Upper lobe of left lung (tissue), 6 donors: ENCODE measurements at regions not wholly inside any gene's neighbourhood (a gene's known extent, or its start where the extent isn't known, plus 50 kb on each side); places are given as distances from the start of the nearest gene placed in this dataset.

ENCODE experiments used
- ATAC-seq, 2 donors: fragments of 200-7000 bp; cut with Tn5 transposase; one replicate each; pipeline ENCODE4 v1.9.1; 2022; ENCODE audit warnings: mild to moderate bottlenecking in 2 of 2, moderate library complexity in 2 of 2; ENCODE audit not compliant: low FRiP score in 2 of 2
- DNase-seq, 2 donors: peaks; one replicate each; pipeline ENCODE4 v3.0.0-alpha.2; 2019 to 2020
- H3K27ac ChIP-seq, 4 donors: fragments of 200-600 bp; sonication (generic); one replicate each; pipeline ENCODE4 v1.5.1; 2016 to 2019
- H3K27me3 ChIP-seq, 4 donors: fragments of 200-600 bp; sonication (generic); one replicate each; pipeline ENCODE4 v1.5.1; 2017 to 2019
- H3K36me3 ChIP-seq, 4 donors: fragments of 200-600 bp; sonication (generic); one replicate each; pipeline ENCODE4 v1.5.1; 2016 to 2019
- H3K4me1 ChIP-seq, 4 donors: fragments of 200-600 bp; sonication (generic); one replicate each; pipeline ENCODE4 v1.5.1; 2018 to 2019
- H3K4me3 ChIP-seq, 4 donors: fragments of 200-600 bp; sonication (generic); one replicate each; pipeline ENCODE4 v1.5.1; 2017 to 2019; ENCODE audit warnings: mild to moderate bottlenecking in 2 of 4, moderate library complexity in 1 of 4
- H3K9me3 ChIP-seq, 4 donors: fragments of 200-600 bp; sonication (generic); one replicate each; pipeline ENCODE4 v1.5.1; 2018 to 2019
- EP300 ChIP-seq, 4 donors: sonication (generic); formaldehyde crosslinking; IDR thresholded peaks; one replicate each; pipeline ENCODE4 v1.5.1; 2017; ENCODE audit warnings: antibody characterized with exemption in 4 of 4, control low read depth in 2 of 4
- POLR2A ChIP-seq, 4 donors: fragments of 450-650 bp; IDR thresholded peaks; one replicate each; pipeline ENCODE4 v1.5.1; 2016 to 2017; ENCODE audit warnings: antibody characterized with exemption in 4 of 4, mild to moderate bottlenecking in 2 of 4
- POLR2AphosphoS5 ChIP-seq, 2 donors: sonication (generic); formaldehyde crosslinking; IDR thresholded peaks; one replicate each; pipeline ENCODE4 v1.5.1; 2017; ENCODE audit warnings: antibody characterized with exemption in 2 of 2
- WGBS, 2 donors: methylation state at CpG; one replicate each; pipeline ENCODE4 v1.1.5; 2017 to 2018; 5-methylcytosine and 5-hydroxymethylcytosine counted together
- TF ChIP-seq, protein P1 (sequence below), 6 experiments: fragments of 450-650 bp in 4 of 6; fragments of 200-600 bp in 2 of 6; sonication (generic) in 2 of 6; IDR thresholded peaks; one replicate each; pipeline ENCODE4 v1.5.1; 2016 to 2019; ENCODE audit warnings: antibody characterized with exemption in 6 of 6
- donor health status: DM: no; HTN: no; CAD: no; lungs with moderate emphysema.
- donor health status: DM: no; HTN: yes; CAD: no; lungs with severe emphysema.

- Histone ChIP-seq H3K36me3 (no peaks in the 10 kb centered on the region), H3K9me3 (no peaks in the 10 kb centered on the region), H3K4me1 (no peaks in the 10 kb centered on the region), H3K27me3 (no peaks in the 10 kb centered on the region), H3K4me3 (no peak overlapping the region), H3K27ac (no peak overlapping the region)
- ATAC-seq = no peak
- 74 to 86% methylated on average over 7 of the region's 7 CpGs for WGBS, 2 donors
- no peak for DNase-seq
- TF ChIP-seq POLR2A (IDR thresholded peaks at IDR 0.05) = no peak
- no peak for TF ChIP-seq POLR2AphosphoS5 (IDR thresholded peaks at IDR 0.05)
- TF ChIP-seq, protein P1, sequence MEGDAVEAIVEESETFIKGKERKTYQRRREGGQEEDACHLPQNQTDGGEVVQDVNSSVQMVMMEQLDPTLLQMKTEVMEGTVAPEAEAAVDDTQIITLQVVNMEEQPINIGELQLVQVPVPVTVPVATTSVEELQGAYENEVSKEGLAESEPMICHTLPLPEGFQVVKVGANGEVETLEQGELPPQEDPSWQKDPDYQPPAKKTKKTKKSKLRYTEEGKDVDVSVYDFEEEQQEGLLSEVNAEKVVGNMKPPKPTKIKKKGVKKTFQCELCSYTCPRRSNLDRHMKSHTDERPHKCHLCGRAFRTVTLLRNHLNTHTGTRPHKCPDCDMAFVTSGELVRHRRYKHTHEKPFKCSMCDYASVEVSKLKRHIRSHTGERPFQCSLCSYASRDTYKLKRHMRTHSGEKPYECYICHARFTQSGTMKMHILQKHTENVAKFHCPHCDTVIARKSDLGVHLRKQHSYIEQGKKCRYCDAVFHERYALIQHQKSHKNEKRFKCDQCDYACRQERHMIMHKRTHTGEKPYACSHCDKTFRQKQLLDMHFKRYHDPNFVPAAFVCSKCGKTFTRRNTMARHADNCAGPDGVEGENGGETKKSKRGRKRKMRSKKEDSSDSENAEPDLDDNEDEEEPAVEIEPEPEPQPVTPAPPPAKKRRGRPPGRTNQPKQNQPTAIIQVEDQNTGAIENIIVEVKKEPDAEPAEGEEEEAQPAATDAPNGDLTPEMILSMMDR (IDR thresholded peaks at IDR 0.05) = no peak
- no peak for TF ChIP-seq EP300 (IDR thresholded peaks at IDR 0.05)
Measured at GRCh38 chr5:8848366-8848765, 697.5 kb downstream of the SEMA5A start.

DNA sequence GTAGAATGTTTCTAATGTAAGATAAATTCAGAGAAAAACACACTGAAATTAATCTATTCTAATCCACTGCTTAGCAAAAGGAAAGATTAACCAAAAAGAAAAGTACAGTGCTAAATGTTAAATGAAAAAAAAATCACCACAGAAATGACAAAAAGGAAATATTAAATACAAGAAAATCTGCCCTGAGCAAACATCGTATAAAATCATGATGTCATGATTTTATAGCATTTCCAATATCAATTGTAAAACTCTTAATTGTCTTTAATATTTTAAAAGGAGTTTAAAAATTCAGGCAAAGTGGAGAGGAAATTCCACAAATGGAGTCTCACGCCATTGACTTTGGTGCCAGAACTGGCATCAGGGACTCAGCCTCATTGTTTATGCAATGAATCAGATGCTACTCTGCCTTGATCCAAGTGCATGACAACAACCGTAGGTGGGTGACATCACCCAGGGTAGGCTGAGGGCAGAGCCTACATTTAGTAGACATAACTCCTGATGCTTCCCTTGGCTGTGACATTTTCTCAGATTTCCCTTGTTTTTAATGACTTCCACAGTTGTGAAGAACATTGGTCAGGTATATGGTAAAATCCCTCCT is 696.8 kb downstream of the SEMA5A start:
- TF ChIP-seq POLR2A (IDR thresholded peaks at IDR 0.05) (no peak), EP300 (IDR thresholded peaks at IDR 0.05) (no peak), POLR2AphosphoS5 (IDR thresholded peaks at IDR 0.05) (no peak)
- TF ChIP-seq, protein P1 (IDR thresholded peaks at IDR 0.05) = no peak
- Histone ChIP-seq H3K4me3 (no peak overlapping the region), H3K27ac (no peak overlapping the region), H3K36me3 (no peaks in the 10 kb centered on the region), H3K27me3 (no peaks in the 10 kb centered on the region), H3K9me3 (no peaks in the 10 kb centered on the region), H3K4me1 (no peaks in the 10 kb centered on the region)
- DNase-seq (no peak), ATAC-seq (no peak)
- 75 to 86% methylated on average over 3 of the region's 3 CpGs for WGBS, 2 donors

- no peaks in the 10 kb centered on the region for H3K9me3 ChIP-seq
- H3K27ac ChIP-seq = no peak overlapping the region
- H3K36me3 ChIP-seq = no peaks in the 10 kb centered on the region
- TF ChIP-seq POLR2AphosphoS5 (IDR thresholded peaks at IDR 0.05) (no peak), EP300 (IDR thresholded peaks at IDR 0.05) (no peak)
- H3K4me3 ChIP-seq = no peak overlapping the region
- WGBS, 2 donors = 78 to 79% methylated on average over 2 of the region's 2 CpGs
- peak in 1 of 2 donors; percentile 10 for DNase-seq
- no peaks in the 10 kb centered on the region for H3K4me1 ChIP-seq
- ATAC-seq = no peak
- no peaks in the 10 kb centered on the region for H3K27me3 ChIP-seq
Measured at GRCh38 chr5:8851101-8851500, 694.8 kb downstream of the SEMA5A start.

DNA sequence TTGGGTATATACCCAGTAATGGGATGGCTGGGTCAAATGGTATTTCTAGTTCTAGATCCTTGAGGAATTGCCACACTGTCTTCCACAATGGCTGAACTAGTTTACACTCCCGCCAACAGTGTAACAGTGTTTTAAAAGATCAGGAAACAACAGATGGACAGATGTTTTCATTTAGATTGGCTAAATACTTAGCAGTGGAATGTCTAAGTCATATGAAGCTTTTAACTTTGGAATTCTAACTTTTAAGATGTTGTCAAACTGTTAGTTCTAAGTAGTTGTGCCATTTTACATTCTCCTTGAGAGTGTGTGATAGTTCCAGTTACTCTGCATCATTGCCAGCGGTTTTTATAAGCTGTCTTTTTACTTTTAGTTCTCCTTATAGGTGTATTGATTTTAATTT is 688.8 kb downstream of the SEMA5A start:
- no peak overlapping the region for H3K27ac ChIP-seq
- no peaks in the 10 kb centered on the region for H3K4me1 ChIP-seq
- H3K9me3 ChIP-seq = no peaks in the 10 kb centered on the region
- H3K27me3 ChIP-seq = no peaks in the 10 kb centered on the region
- DNase-seq (no peak), ATAC-seq (no peak)
- H3K4me3 ChIP-seq = no peak overlapping the region
- TF ChIP-seq EP300 (IDR thresholded peaks at IDR 0.05) (no peak), POLR2A (IDR thresholded peaks at IDR 0.05) (no peak), POLR2AphosphoS5 (IDR thresholded peaks at IDR 0.05) (no peak)
- TF ChIP-seq, protein P1 (IDR thresholded peaks at IDR 0.05) = no peak
- whole genome bisulfite sequencing, 2 donors = 41 to 42% methylated on average over 2 of the region's 2 CpGs
- H3K36me3 ChIP-seq = no peaks in the 10 kb centered on the region

DNA sequence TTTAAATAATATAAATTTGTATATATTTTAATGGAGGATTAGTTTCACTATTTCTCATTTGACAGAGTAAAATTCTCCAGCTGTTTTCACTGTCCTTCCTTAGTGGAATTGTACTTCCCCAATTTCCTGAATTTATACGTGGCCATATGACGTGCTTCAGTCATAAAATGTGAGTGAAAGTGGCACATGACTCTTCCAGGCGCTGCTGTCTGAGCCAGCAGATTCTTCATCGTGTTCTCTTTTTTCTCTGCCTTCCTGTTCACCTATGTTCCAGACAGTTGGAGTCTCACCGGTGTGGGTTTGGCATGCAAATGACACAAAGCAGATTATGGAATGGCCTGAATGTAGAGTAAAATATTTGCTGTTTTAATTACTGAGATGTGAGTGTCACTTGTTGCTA is 684.1 kb downstream of the SEMA5A start:
- no peak overlapping the region for H3K27ac ChIP-seq
- no peaks in the 10 kb centered on the region for H3K27me3 ChIP-seq
- no peaks in the 10 kb centered on the region for H3K9me3 ChIP-seq
- ATAC-seq = no peak
- H3K4me3 ChIP-seq = no peak overlapping the region
- H3K36me3 ChIP-seq = no peaks in the 10 kb centered on the region
- 60 to 66% methylated on average over 5 of the region's 5 CpGs for WGBS, 2 donors
- H3K4me1 ChIP-seq = no peaks in the 10 kb centered on the region
- no peak for DNase-seq
- TF ChIP-seq, protein P1 (IDR thresholded peaks at IDR 0.05) = no peak
- TF ChIP-seq POLR2A (IDR thresholded peaks at IDR 0.05) (no peak), POLR2AphosphoS5 (IDR thresholded peaks at IDR 0.05) (no peak), EP300 (IDR thresholded peaks at IDR 0.05) (no peak)
